HG03575 (cell line): ENCODE measurements at regions not wholly inside any gene's neighbourhood (a gene's known extent, or its start where the extent isn't known, plus 50 kb on each side); places are given as distances from the start of the nearest gene placed in this dataset.

ENCODE experiments used
- ATAC-seq: cut with Tn5 transposase; IDR thresholded peaks from one replicate; pipeline ENCODE4 v1.9.1; 2021; ENCODE audit not compliant: unreplicated experiment, insufficient number of reproducible peaks, low FRiP score; ENCODE audit errors: extremely low read depth

GRCh38 chr10:21246178-21246577 is 279.3 kb downstream of the SKIDA1 start:
- ATAC-seq = no peak

- no peak for ATAC-seq
Measured at GRCh38 chr10:21243748-21244257, 281.7 kb downstream of the SKIDA1 start.

DNA sequence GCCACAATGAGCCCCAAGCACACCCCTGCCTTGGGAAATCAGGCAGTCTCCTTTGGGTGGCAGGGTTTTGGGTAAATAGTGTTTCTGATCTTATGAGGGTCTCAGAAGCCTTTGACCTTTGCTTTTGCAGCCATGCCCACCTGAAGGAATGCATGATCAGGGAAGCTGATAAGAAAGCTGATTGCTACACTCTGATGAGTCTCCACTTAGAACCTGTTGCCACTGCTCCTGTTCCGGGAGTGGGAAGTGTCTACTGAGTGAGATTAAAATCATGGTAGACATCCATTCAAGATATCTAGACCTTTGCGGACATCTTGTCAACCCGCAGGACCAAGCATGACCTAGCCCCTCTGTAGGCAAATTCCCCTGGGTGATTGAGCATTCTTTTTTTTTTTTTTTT is 282.6 kb downstream of the SKIDA1 start:
- ATAC-seq = no peak

- ATAC-seq = no peak
Measured at GRCh38 chr10:21238717-21239116, 286.8 kb downstream of the SKIDA1 start.

GRCh38 chr10:21238044-21238443 is 287.4 kb downstream of the SKIDA1 start:
- ATAC-seq = no peak

GRCh38 chr10:21234761-21235160 is 290.7 kb downstream of the SKIDA1 start:
- ATAC-seq = no peak

DNA sequence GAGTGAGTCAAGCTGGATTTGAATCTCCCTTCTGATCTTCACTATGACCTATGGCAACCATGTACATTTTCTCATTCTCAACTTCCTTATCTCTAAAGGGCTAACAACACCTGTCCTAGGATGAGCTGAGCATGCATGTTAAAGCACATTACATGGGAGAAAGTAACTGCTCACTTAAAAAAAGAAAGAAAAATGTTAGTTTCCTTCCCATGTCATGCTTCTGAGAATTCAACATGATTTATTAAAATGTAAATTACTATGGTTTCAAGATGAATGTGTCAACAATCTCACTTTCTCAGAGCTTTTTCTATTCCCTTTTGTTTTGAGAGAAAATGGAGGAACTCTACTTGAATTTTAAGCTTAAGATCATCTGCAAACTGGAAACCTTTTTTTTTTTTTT is 295.3 kb downstream of the SKIDA1 start:
- no peak for ATAC-seq

- no peak for ATAC-seq
Measured at GRCh38 chr10:21217748-21218367, 307.6 kb downstream of the SKIDA1 start.

- no peak for ATAC-seq
Measured at GRCh38 chr10:21217107-21217506, 308.4 kb downstream of the SKIDA1 start.

DNA sequence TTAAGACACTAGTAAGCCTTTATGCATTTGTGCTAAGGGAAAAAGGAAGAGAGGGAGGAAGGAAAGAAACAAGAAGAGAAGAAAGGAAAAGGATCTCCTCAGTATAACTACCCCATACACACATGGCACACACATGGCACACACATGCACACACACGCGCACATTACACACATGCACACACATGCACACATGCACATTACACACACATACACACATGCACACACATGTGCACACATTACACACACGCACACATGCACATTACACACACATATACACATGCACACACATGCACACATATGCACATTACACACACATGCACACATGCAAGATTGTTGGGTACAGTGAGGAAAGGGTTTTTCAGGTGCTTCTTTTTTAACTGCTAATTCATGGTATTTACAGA is 311.2 kb downstream of the SKIDA1 start:
- no peak for ATAC-seq

- no peak for ATAC-seq
Measured at GRCh38 chr10:21213381-21213780, 312.1 kb downstream of the SKIDA1 start.

- ATAC-seq = no peak
Measured at GRCh38 chr10:21212912-21213311, 312.6 kb downstream of the SKIDA1 start.

GRCh38 chr10:21212348-21212747 is 313.1 kb downstream of the SKIDA1 start:
- ATAC-seq = no peak

GRCh38 chr10:21209495-21209894 is 312.4 kb upstream of the NEBL start:
- no peak for ATAC-seq

DNA sequence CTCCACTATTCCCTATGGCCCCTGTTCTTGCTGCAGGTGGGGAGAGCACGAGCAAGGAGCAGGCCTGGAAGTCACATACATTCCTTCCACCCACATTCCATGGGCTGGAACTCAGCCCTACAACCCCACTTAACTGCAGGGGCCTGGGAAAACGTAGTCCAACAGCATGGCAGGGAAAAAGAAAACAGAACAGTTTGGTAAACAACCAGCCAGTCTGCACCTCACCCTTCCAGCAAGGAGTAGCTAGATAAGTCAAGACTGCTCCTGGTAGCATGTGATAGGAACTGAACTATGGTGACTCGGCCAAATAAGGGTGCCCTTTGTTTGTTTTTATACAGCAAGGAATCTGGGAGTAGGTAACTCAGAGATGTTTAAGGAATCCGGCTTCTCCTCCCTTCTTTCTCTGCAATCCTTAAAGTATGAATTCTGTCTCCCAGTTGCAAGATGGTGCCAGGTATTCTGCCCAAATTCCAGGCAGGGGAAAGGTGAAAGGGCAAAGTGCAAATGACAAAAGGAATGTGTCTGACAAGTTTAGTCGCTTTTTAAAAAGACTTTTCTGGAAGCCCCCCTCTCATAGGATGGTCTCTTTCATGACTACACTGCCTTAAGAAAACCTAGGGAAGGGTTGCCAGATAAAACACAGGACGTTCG is 311.7 kb upstream of the NEBL start:
- no peak for ATAC-seq

- ATAC-seq = no peak
Measured at GRCh38 chr10:21207852-21208646, 310.9 kb upstream of the NEBL start.

- no peak for ATAC-seq
Measured at GRCh38 chr10:21205328-21205727, 308.2 kb upstream of the NEBL start.

DNA sequence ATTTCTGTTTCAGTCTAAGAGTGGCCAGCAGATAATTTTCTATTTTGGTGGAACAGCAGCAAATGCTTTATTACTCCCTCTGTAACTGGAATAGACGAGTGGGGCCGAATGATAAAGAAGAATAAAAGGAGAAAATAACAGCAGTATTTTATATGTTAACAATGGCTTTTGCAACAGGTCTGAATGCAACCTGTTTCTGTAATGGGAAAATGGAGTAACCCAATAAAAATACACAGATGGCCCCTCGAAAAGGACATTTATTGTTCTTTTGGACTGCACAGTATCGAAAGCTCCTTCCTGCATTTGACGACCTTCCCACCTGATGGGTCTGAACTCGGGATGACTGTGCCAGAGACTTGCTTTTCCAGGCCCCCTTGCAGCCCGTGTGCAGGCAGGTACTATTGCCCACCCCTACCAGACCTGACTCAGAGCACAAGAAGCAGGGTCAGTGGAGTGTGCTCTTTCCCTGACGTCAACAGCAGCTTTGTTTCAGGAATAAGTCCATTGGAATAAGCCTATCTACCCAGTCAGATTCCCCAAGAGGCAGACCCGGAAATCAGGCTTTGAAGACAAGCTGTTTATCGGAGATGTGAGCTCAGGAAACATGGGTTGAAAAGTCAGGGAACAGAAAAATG is 306.5 kb upstream of the NEBL start:
- no peak for ATAC-seq

GRCh38 chr10:21202776-21203462 is 305.8 kb upstream of the NEBL start:
- no peak for ATAC-seq
